Calu3 (cell line): ENCODE measurements at regions not wholly inside any gene's neighbourhood (a gene's known extent, or its start where the extent isn't known, plus 50 kb on each side); places are given as distances from the start of the nearest gene placed in this dataset.
"Not testable (repeated sequence)": the region's sequence is repeated elsewhere in the genome, so short reads cannot be mapped to it uniquely, and the experiment has no call there.

Experiments
- BruUV-seq: library from RNA; stranded (reverse); fragments of 400-500 nt; replicated peaks from 2 replicates; lab custom pipeline; 2021; lab: Mats Ljungman, UMichigan
- CTCF ChIA-PET: fragments of 300-600 bp; sonication (Branson Sonifier 250); formaldehyde crosslinking; loops from one replicate; lab custom pipeline; 2022; ENCODE audit warnings: antibody characterized with exemption; lab: Charles Lee
- DNase-seq: peaks from one replicate; pipeline ENCODE4 v3.0.0; 2022
- H3K27ac Mint-ChIP-seq: one replicate; pipeline ENCODE4 v1.8.0; 2022; ENCODE audit warnings: mixed read lengths; ENCODE audit not compliant: unreplicated experiment
- H3K27me3 Mint-ChIP-seq: one replicate; pipeline ENCODE4 v1.8.0; 2022; ENCODE audit warnings: mixed read lengths; ENCODE audit not compliant: unreplicated experiment
- H3K36me3 Mint-ChIP-seq: one replicate; pipeline ENCODE4 v1.8.0; 2022; ENCODE audit warnings: mild to moderate bottlenecking, moderate library complexity, mixed read lengths; ENCODE audit not compliant: insufficient read depth, unreplicated experiment
- H3K4me1 Mint-ChIP-seq: one replicate; pipeline ENCODE4 v1.8.0; 2022; ENCODE audit warnings: mild to moderate bottlenecking, low read depth, mixed read lengths; ENCODE audit not compliant: unreplicated experiment
- H3K4me3 Mint-ChIP-seq: one replicate; pipeline ENCODE4 v1.8.0; 2022; ENCODE audit warnings: mild to moderate bottlenecking, low read depth, moderate library complexity, mixed read lengths; ENCODE audit not compliant: unreplicated experiment
- H3K9me3 Mint-ChIP-seq: one replicate; pipeline ENCODE4 v1.8.0; 2022; ENCODE audit warnings: low read depth, mixed read lengths; ENCODE audit not compliant: unreplicated experiment
- intact Hi-C: fragments of 100-400 bp; cut with micrococcal nuclease; formaldehyde crosslinking; loops from one replicate; pipeline ENCODE4 v1.10.0; 2022; ENCODE audit not compliant: unreplicated experiment
- TF ChIP-seq, protein P1 (sequence below): fragments of 200-600 bp; IDR thresholded peaks from one replicate; pipeline ENCODE4 v1.8.0; 2022; ENCODE audit warnings: antibody characterized with exemption; ENCODE audit not compliant: unreplicated experiment

- DNase-seq = no peak
- Mint-ChIP-seq H3K4me1 (no peaks in the 10 kb centered on the region), H3K27ac (no peak overlapping the region), H3K36me3 (no peaks in the 10 kb centered on the region), H3K9me3 (no peaks in the 10 kb centered on the region), H3K4me3 (no peak overlapping the region), H3K27me3 (no peaks in the 10 kb centered on the region)
- BruUV-seq = no TSS peak
- CTCF ChIA-PET = no interaction called here
- TF ChIP-seq, protein P1, sequence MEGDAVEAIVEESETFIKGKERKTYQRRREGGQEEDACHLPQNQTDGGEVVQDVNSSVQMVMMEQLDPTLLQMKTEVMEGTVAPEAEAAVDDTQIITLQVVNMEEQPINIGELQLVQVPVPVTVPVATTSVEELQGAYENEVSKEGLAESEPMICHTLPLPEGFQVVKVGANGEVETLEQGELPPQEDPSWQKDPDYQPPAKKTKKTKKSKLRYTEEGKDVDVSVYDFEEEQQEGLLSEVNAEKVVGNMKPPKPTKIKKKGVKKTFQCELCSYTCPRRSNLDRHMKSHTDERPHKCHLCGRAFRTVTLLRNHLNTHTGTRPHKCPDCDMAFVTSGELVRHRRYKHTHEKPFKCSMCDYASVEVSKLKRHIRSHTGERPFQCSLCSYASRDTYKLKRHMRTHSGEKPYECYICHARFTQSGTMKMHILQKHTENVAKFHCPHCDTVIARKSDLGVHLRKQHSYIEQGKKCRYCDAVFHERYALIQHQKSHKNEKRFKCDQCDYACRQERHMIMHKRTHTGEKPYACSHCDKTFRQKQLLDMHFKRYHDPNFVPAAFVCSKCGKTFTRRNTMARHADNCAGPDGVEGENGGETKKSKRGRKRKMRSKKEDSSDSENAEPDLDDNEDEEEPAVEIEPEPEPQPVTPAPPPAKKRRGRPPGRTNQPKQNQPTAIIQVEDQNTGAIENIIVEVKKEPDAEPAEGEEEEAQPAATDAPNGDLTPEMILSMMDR = no peak
- intact Hi-C loops = no loop called here
Measured at GRCh38 chr6:135675026-135675425, 176.5 kb upstream of the PDE7B start.

- H3K27me3 Mint-ChIP-seq = no peaks in the 10 kb centered on the region
- intact Hi-C loops = loop anchor here (1.0 kb wide), 2 partner anchors 83 to 550 kb away; no protein-coding TSS in a partner anchor
- DNase-seq = peak; percentile 45
- H3K4me3 Mint-ChIP-seq = no peak overlapping the region
- H3K27ac Mint-ChIP-seq = peak overlapping the region; percentile 42
- peaks cover 1% of the 10 kb centered on the region for H3K4me1 Mint-ChIP-seq
- no TSS peak for BruUV-seq
- CTCF ChIA-PET = no interaction called here
- no peaks in the 10 kb centered on the region for H3K36me3 Mint-ChIP-seq
- no peaks in the 10 kb centered on the region for H3K9me3 Mint-ChIP-seq
- TF ChIP-seq, protein P1 = no peak
Measured at GRCh38 chr6:135675862-135676261, 175.6 kb upstream of the PDE7B start.

GRCh38 chr6:135680964-135681913 is 170.3 kb upstream of the PDE7B start:
- DNase-seq = peak; percentile 12
- intact Hi-C loops = no loop called here
- Mint-ChIP-seq H3K9me3 (no peaks in the 10 kb centered on the region), H3K27me3 (no peaks in the 10 kb centered on the region), H3K27ac (peak overlapping the region; percentile 70), H3K4me3 (peak overlapping the region; percentile 13), H3K4me1 (peaks cover 12% of the 10 kb centered on the region), H3K36me3 (no peaks in the 10 kb centered on the region)
- TF ChIP-seq, protein P1 = no peak
- CTCF ChIA-PET = interaction anchor here (0.7 to 0.9 kb wide), 3 partner anchors 78 to 676 kb away, joined by 3 to 6 read pairs (median 4); no protein-coding TSS in a partner anchor
- no TSS peak for BruUV-seq

DNA sequence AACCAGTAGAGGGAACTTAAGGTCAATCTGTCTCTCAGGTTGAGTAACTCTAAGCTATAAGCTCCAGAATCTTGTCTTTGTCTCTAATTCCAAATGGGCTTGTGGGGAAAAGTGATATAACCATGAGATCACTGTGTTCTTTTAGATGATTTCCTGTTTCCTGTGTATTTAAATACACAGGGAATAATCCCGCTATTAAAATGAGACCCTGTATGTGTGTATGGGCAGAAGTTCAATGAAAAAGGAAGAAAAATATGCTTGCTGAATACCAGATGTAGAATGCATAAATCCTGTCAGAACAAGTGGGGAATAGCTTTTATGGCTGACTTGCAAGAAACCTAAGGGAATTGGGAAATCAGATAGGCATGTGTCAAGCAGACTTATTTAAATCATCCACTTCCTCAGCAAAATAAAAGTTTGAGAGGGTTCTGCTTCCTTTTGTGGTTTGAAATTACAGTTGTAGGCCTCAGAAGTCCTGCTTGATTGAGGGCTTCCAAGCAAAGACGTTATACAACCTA is 164.7 kb upstream of the PDE7B start:
- Mint-ChIP-seq H3K4me3 (no peak overlapping the region), H3K36me3 (no peaks in the 10 kb centered on the region), H3K27ac (no peak overlapping the region), H3K4me1 (peaks cover 9% of the 10 kb centered on the region), H3K9me3 (peaks cover 3% of the 10 kb centered on the region), H3K27me3 (no peaks in the 10 kb centered on the region)
- TF ChIP-seq, protein P1 = no peak
- CTCF ChIA-PET = no interaction called here
- no TSS peak for BruUV-seq
- intact Hi-C loops = no loop called here
- DNase-seq = no peak

DNA sequence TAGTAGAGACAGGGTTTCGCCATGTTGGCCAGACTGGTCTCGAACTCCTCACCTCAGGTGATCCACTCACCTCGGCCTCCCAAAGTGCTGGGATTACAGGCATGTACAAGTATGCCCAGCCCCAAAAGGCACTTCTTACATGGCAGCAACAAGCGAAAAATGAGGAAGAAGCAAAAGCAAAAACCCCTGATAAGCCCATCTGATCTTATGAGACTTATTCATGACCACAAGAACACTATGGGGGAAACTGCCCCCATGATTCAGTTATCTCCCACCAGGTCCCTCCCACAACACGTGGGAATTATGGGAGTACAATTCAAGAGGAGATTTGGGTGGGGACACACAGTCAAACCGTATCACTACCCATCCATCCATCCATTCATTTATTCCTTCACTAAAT is 163.0 kb upstream of the PDE7B start:
- H3K27ac Mint-ChIP-seq, DNase-seq, CTCF ChIA-PET, H3K27me3 Mint-ChIP-seq, H3K36me3 Mint-ChIP-seq, intact Hi-C loops, H3K9me3 Mint-ChIP-seq, BruUV-seq, H3K4me3 Mint-ChIP-seq, H3K4me1 Mint-ChIP-seq: not testable (repeated sequence)
